Mesothelial cell of epicardium (in vitro differentiated cells): ENCODE measurements at regions not wholly inside any gene's neighbourhood (a gene's known extent, or its start where the extent isn't known, plus 50 kb on each side); places are given as distances from the start of the nearest gene placed in this dataset.

ENCODE experiments used
- DNase-seq, 2 experiments: peaks; one replicate each; pipeline ENCODE4 v3.0.0; 2021; ENCODE audit warnings: low spot score in 2 of 2; ENCODE audit not compliant: unreplicated experiment in 2 of 2
- H3K27ac Mint-ChIP-seq: 2 replicates; pipeline ENCODE4 v1.8.0; 2021; ENCODE audit warnings: mixed read lengths
- H3K27me3 Mint-ChIP-seq: 2 replicates; pipeline ENCODE4 v1.8.0; 2021; ENCODE audit warnings: low read depth, mixed read lengths
- H3K36me3 Mint-ChIP-seq: 2 replicates; pipeline ENCODE4 v1.8.0; 2021; ENCODE audit warnings: mixed read lengths
- H3K4me1 Mint-ChIP-seq: 2 replicates; pipeline ENCODE4 v1.8.0; 2021; ENCODE audit warnings: mixed read lengths
- H3K4me3 Mint-ChIP-seq: 2 replicates; pipeline ENCODE4 v1.8.0; 2021; ENCODE audit warnings: mild to moderate bottlenecking, moderate library complexity, mixed read lengths
- H3K9me3 Mint-ChIP-seq: 2 replicates; pipeline ENCODE4 v1.8.0; 2021; ENCODE audit warnings: mixed read lengths
- CTCF ChIP-seq: fragments of 200-600 bp; sonication (generic); IDR thresholded peaks from one replicate; pipeline ENCODE4 v1.5.0; 2021; ENCODE audit warnings: antibody characterized with exemption; ENCODE audit not compliant: unreplicated experiment

GRCh38 chr10:129174232-129175014 lies 292.6 kb upstream of the MGMT start:
- no peak overlapping the region for H3K27ac Mint-ChIP-seq

GRCh38 chr10:129179245-129179971 lies 287.6 kb upstream of the MGMT start:
- H3K4me3 Mint-ChIP-seq: no peak overlapping the region
- H3K27me3 Mint-ChIP-seq: peaks cover 7% of the 10 kb centered on the region
- H3K4me1 Mint-ChIP-seq: peaks cover 19% of the 10 kb centered on the region
- no peak overlapping the region for H3K27ac Mint-ChIP-seq
- no peaks in the 10 kb centered on the region for H3K9me3 Mint-ChIP-seq
- no peaks in the 10 kb centered on the region for H3K36me3 Mint-ChIP-seq
- no peak for DNase-seq
- no peak for TF ChIP-seq CTCF

More at GRCh38 chr10:129174232-129175014, 292.6 kb upstream of the MGMT start:
- TF ChIP-seq CTCF: no peak
- Mint-ChIP-seq H3K4me1 (peaks cover 14% of the 10 kb centered on the region), H3K27me3 (peaks cover 9% of the 10 kb centered on the region), H3K36me3 (no peaks in the 10 kb centered on the region), H3K9me3 (no peaks in the 10 kb centered on the region), H3K4me3 (no peak overlapping the region)
- no peak for DNase-seq

- DNase-seq: no peak
- no peaks in the 10 kb centered on the region for H3K36me3 Mint-ChIP-seq
- no peak for TF ChIP-seq CTCF
- no peak overlapping the region for H3K4me3 Mint-ChIP-seq
- peaks cover 19% of the 10 kb centered on the region for H3K4me1 Mint-ChIP-seq
- no peaks in the 10 kb centered on the region for H3K9me3 Mint-ChIP-seq
- no peak overlapping the region for H3K27ac Mint-ChIP-seq
- peaks cover 7% of the 10 kb centered on the region for H3K27me3 Mint-ChIP-seq
These were observed 286.9 kb upstream of the MGMT start for GRCh38 chr10:129179972-129180678.

GRCh38 chr10:129184196-129184595 lies 282.8 kb upstream of the MGMT start:
- DNase-seq: no peak
- no peak overlapping the region for H3K4me3 Mint-ChIP-seq
- H3K27me3 Mint-ChIP-seq: no peaks in the 10 kb centered on the region
- no peaks in the 10 kb centered on the region for H3K36me3 Mint-ChIP-seq
- H3K4me1 Mint-ChIP-seq: peaks cover 6% of the 10 kb centered on the region
- H3K9me3 Mint-ChIP-seq: peaks cover 22% of the 10 kb centered on the region
- no peak overlapping the region for H3K27ac Mint-ChIP-seq
- no peak for TF ChIP-seq CTCF

- H3K36me3 Mint-ChIP-seq: no peaks in the 10 kb centered on the region
- H3K9me3 Mint-ChIP-seq: peaks cover 22% of the 10 kb centered on the region
- H3K4me3 Mint-ChIP-seq: no peak overlapping the region
- H3K4me1 Mint-ChIP-seq: no peaks in the 10 kb centered on the region
- TF ChIP-seq CTCF: no peak
- peaks cover 5% of the 10 kb centered on the region for H3K27me3 Mint-ChIP-seq
- H3K27ac Mint-ChIP-seq: no peak overlapping the region
- no peak for DNase-seq
These were observed 279.7 kb upstream of the MGMT start for GRCh38 chr10:129187331-129187730.
